Stomach (tissue), 8 donors: ENCODE measurements at regions not wholly inside any gene's neighbourhood (a gene's known extent, or its start where the extent isn't known, plus 50 kb on each side); places are given as distances from the start of the nearest gene placed in this dataset.

ENCODE experiments used
- DNase-seq, 2 donors: peaks; one replicate each; pipeline versions ENCODE4 v3.0.0 to v3.0.0-alpha.2; 2013 to 2019
- H3K27ac ChIP-seq, 5 donors: fragments of 200-600 bp in 4 of 5; sonication (generic) in 4 of 5; one replicate each; pipeline ENCODE4 v1.5.1; 2013 to 2019; ENCODE audit warnings: mild to moderate bottlenecking in 1 of 5, moderate library complexity in 1 of 5
- H3K27me3 ChIP-seq, 3 donors: fragments of 200-600 bp; sonication (generic); one replicate each; pipeline ENCODE4 v1.5.1; 2017 to 2019; ENCODE audit warnings: mixed run types in 1 of 3
- H3K36me3 ChIP-seq, 4 donors: fragments of 200-600 bp; sonication (generic); 1 replicate in 3 of 4; 2 replicates in 1 of 4; pipeline ENCODE4 v1.5.1; 2016 to 2019
- H3K4me1 ChIP-seq, 4 donors: fragments of 200-600 bp; sonication (generic); one replicate each; pipeline ENCODE4 v1.5.1; 2016 to 2019
- H3K4me3 ChIP-seq, 4 donors: fragments of 200-600 bp; sonication (generic) in 3 of 4; one replicate each; pipeline ENCODE4 v1.5.1; 2016 to 2019; ENCODE audit warnings: mild to moderate bottlenecking in 1 of 4
- H3K9me3 ChIP-seq, 4 donors: fragments of 200-600 bp; sonication (generic); one replicate each; pipeline ENCODE4 v1.5.1; 2016 to 2019
- EP300 ChIP-seq: sonication (generic); formaldehyde crosslinking; IDR thresholded peaks from one replicate; pipeline ENCODE4 v1.6.1; 2017; ENCODE audit warnings: antibody characterized with exemption
- POLR2A ChIP-seq, 4 donors: fragments of 450-650 bp; IDR thresholded peaks; one replicate each; pipeline ENCODE4 v1.6.1; 2016; ENCODE audit warnings: antibody characterized with exemption in 4 of 4, control low read depth in 2 of 4, mild to moderate bottlenecking in 1 of 4, moderate library complexity in 1 of 4
- POLR2AphosphoS5 ChIP-seq, 3 donors: sonication (generic); formaldehyde crosslinking; IDR thresholded peaks; one replicate each; pipeline ENCODE4 v1.6.1; 2016; ENCODE audit warnings: antibody characterized with exemption in 3 of 3
- WGBS, 5 donors: extraction: QIAGEN DNeasy Blood & Tissue Kit in 3 of 5; methylation state at CpG; one replicate each; pipeline versions ENCODE4 v1.1.5 to v1.1.7; 2013 to 2018; 5-methylcytosine and 5-hydroxymethylcytosine counted together
- intact Hi-C: fragments of 100-400 bp; cut with DNase I; formaldehyde crosslinking; loops from one replicate; pipeline ENCODE4 v1.15.1; 2023; ENCODE audit warnings: low total_unique reads
- TF ChIP-seq, protein P1 (sequence below), 7 experiments: fragments of 450-650 bp in 4 of 7; fragments of 200-600 bp in 3 of 7; sonication (generic) in 3 of 7; IDR thresholded peaks; one replicate each; pipeline ENCODE4 v1.5.1; 2016 to 2019; ENCODE audit warnings: antibody characterized with exemption in 7 of 7, control low read depth in 2 of 7, mild to moderate bottlenecking in 1 of 7
- donor health status: healthy with polysubstance abuse.
- donor health status: Bipolar disorder and iron deficiency.
- donor health status: healthy.

- intact Hi-C loops, result no loop called here
- Histone ChIP-seq H3K4me1 (no peaks in the 10 kb centered on the region), H3K4me3 (no peak overlapping the region), H3K27ac (no peak overlapping the region), H3K36me3 (no peaks in the 10 kb centered on the region), H3K27me3 (peaks cover 0 to 5% (median 0%) of the 10 kb centered on the region in 3 donors), H3K9me3 (no peaks in the 10 kb centered on the region)
- TF ChIP-seq POLR2A (IDR thresholded peaks at IDR 0.05), result no peak
- no peak for TF ChIP-seq POLR2AphosphoS5 (IDR thresholded peaks at IDR 0.05)
- no peak for TF ChIP-seq EP300
- TF ChIP-seq, protein P1, sequence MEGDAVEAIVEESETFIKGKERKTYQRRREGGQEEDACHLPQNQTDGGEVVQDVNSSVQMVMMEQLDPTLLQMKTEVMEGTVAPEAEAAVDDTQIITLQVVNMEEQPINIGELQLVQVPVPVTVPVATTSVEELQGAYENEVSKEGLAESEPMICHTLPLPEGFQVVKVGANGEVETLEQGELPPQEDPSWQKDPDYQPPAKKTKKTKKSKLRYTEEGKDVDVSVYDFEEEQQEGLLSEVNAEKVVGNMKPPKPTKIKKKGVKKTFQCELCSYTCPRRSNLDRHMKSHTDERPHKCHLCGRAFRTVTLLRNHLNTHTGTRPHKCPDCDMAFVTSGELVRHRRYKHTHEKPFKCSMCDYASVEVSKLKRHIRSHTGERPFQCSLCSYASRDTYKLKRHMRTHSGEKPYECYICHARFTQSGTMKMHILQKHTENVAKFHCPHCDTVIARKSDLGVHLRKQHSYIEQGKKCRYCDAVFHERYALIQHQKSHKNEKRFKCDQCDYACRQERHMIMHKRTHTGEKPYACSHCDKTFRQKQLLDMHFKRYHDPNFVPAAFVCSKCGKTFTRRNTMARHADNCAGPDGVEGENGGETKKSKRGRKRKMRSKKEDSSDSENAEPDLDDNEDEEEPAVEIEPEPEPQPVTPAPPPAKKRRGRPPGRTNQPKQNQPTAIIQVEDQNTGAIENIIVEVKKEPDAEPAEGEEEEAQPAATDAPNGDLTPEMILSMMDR (IDR thresholded peaks at IDR 0.05), result no peak
- no peak for DNase-seq
- WGBS, 5 donors, result 72 to 83% (median 79%) methylated on average over 7 of the region's 7 CpGs
These were observed 289.7 kb downstream of the TCF7L2 start for GRCh38 chr10:113239566-113240350.

DNA sequence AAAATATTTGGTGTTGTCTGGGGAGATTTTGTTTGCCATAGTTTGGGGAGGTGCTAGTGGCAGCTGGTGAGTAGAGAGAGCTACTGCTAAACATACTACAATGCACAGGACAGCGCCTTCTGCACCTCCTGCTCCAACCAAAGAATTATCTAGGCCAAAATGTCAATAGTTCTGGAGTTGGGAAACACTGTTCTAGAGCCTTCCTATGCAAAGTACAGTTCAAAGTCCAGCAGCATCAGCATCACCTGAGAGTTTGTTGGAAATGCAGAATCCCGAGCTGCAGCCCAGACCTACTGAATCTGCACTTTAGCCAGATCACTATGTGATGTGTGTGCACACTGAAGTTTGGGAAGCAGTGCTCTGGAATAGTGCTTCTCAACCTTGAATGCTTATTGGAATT is 290.7 kb downstream of the TCF7L2 start:
- Histone ChIP-seq H3K9me3 (no peaks in the 10 kb centered on the region), H3K4me3 (no peak overlapping the region), H3K4me1 (no peaks in the 10 kb centered on the region), H3K27ac (no peak overlapping the region), H3K27me3 (peaks cover 0 to 5% (median 0%) of the 10 kb centered on the region in 3 donors), H3K36me3 (no peaks in the 10 kb centered on the region)
- 61 to 78% (median 70%) methylated on average over 2 of the region's 2 CpGs for WGBS, 5 donors
- no peak for DNase-seq
- TF ChIP-seq POLR2AphosphoS5 (IDR thresholded peaks at IDR 0.05) (no peak), EP300 (no peak), POLR2A (IDR thresholded peaks at IDR 0.05) (no peak)
- TF ChIP-seq, protein P1 (IDR thresholded peaks at IDR 0.05), result no peak
- intact Hi-C loops, result no loop called here

DNA sequence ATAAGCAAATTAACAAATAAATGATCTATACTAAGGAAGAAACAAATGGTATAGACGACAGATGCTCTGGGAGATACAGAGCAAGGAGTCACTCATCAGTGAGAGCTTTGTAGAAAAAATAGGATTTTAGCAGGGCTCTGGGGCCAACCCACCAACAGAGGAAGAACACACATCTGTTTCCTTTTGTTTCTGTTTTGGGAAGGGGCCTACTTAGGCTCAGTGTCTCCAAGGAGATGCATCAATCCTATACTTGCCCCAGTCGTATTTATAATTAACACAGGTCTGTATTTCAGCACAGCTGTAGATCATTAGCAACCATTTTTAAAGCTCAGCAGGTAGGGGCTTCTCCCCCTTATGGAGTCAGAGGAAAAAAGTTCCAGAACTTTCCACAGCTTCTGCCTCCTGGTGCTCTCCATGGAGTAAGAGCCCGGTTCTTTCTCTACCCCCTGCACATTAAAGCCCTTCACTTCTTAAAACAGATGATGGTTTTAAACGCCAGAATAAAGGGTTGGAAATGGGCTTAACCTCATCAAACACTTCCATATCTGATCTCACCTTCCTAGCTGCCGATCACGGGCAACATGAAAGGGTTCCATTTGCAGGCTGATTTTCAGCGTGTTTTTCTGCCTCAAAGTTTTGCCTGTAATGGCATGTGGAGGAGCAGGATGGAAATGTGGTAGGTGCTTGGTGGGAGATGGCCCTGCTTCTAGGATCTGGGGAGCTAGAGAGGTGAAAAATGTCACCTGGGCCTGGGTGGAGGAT is 291.7 kb downstream of the TCF7L2 start:
- WGBS, 5 donors, result 46 to 66% (median 52%) methylated on average over 7 of the region's 7 CpGs
- no peaks in the 10 kb centered on the region for H3K4me1 ChIP-seq
- H3K27ac ChIP-seq, result no peak overlapping the region
- peaks cover 0 to 5% (median 0%) of the 10 kb centered on the region in 3 donors for H3K27me3 ChIP-seq
- no peak overlapping the region for H3K4me3 ChIP-seq
- TF ChIP-seq, protein P1 (IDR thresholded peaks at IDR 0.05), result no peak
- TF ChIP-seq EP300, result no peak
- TF ChIP-seq POLR2A (IDR thresholded peaks at IDR 0.05), result no peak
- no peak for TF ChIP-seq POLR2AphosphoS5 (IDR thresholded peaks at IDR 0.05)
- H3K36me3 ChIP-seq, result no peaks in the 10 kb centered on the region
- intact Hi-C loops, result no loop called here
- no peak for DNase-seq
- H3K9me3 ChIP-seq, result no peaks in the 10 kb centered on the region

DNA sequence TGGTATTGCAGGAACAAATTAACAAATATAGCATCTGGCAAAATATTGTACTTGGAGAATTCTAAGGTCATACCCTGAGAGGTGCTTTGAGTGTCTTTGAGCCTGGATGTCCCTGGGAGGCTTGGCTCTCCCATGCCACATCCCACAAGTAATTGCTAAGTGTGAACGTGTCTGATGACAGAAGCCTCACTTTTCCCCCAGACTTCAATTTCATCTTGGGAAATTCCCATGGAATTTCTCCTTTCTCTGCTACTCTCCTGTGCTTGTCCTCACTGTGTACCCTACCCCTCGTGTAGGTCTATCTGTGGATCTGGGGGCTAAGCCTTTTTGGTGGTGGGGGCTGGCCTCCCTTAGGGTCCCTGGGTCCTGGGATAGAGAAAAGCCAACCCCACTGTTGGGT is 293.3 kb downstream of the TCF7L2 start:
- H3K4me3 ChIP-seq, result no peak overlapping the region
- no peak for DNase-seq
- H3K9me3 ChIP-seq, result no peaks in the 10 kb centered on the region
- no peaks in the 10 kb centered on the region for H3K4me1 ChIP-seq
- TF ChIP-seq POLR2A (IDR thresholded peaks at IDR 0.05) (no peak), EP300 (no peak), POLR2AphosphoS5 (IDR thresholded peaks at IDR 0.05) (no peak)
- TF ChIP-seq, protein P1 (IDR thresholded peaks at IDR 0.05), result no peak
- intact Hi-C loops, result no loop called here
- H3K36me3 ChIP-seq, result no peaks in the 10 kb centered on the region
- no peak overlapping the region for H3K27ac ChIP-seq
- WGBS, 5 donors, result 68 to 95% (median 83%) methylated on average over 2 of the region's 2 CpGs
- peaks cover 0 to 5% (median 0%) of the 10 kb centered on the region in 3 donors for H3K27me3 ChIP-seq
